A673 (cell line): ENCODE measurements at regions not wholly inside any gene's neighbourhood (a gene's known extent, or its start where the extent isn't known, plus 50 kb on each side); places are given as distances from the start of the nearest gene placed in this dataset.

ENCODE experiments used
- EZH2 ChIP-seq: fragments of 200-600 bp; sonication (generic); IDR thresholded peaks from 2 replicates; pipeline ENCODE4 v1.6.1; 2017; ENCODE audit warnings: borderline replicate concordance, low read depth, mild to moderate bottlenecking, mixed read lengths, antibody characterized with exemption, low read length; ENCODE audit not compliant: poor library complexity, severe bottlenecking
- TF ChIP-seq, protein P1 (sequence below): fragments of 300-800, 200-600 bp; sonication (generic); conservative IDR thresholded peaks from 2 replicates; pipeline ENCODE4 v1.5.1; 2017; ENCODE audit warnings: low read depth, mild to moderate bottlenecking, antibody characterized with exemption, low read length, moderate library complexity, mixed read lengths

DNA sequence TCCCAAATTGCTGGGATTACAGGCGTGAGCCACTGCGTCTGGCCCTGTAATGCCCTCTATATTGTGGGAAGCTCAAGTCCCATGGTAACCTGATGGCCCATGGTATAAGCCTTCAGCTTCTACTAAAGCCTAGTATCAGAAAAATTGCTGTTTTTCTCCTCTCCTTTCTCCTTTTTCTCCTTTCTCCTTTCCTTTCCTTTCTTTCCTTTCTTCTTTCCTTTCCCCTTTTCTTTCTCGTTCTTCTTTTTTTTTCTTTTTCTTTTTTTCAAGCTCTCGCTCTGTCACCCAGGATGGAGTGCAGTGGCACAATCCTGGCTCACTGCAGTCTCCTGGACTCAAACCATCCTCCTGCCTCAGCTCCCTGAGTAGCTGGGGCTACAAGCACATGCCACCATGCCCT, 740.7 kb downstream of the FAM133A start:
- TF ChIP-seq, protein P1, sequence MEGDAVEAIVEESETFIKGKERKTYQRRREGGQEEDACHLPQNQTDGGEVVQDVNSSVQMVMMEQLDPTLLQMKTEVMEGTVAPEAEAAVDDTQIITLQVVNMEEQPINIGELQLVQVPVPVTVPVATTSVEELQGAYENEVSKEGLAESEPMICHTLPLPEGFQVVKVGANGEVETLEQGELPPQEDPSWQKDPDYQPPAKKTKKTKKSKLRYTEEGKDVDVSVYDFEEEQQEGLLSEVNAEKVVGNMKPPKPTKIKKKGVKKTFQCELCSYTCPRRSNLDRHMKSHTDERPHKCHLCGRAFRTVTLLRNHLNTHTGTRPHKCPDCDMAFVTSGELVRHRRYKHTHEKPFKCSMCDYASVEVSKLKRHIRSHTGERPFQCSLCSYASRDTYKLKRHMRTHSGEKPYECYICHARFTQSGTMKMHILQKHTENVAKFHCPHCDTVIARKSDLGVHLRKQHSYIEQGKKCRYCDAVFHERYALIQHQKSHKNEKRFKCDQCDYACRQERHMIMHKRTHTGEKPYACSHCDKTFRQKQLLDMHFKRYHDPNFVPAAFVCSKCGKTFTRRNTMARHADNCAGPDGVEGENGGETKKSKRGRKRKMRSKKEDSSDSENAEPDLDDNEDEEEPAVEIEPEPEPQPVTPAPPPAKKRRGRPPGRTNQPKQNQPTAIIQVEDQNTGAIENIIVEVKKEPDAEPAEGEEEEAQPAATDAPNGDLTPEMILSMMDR: no peak
- no peak for TF ChIP-seq EZH2
